Breast epithelium (tissue), 3 donors: ENCODE measurements at regions not wholly inside any gene's neighbourhood (a gene's known extent, or its start where the extent isn't known, plus 50 kb on each side); places are given as distances from the start of the nearest gene placed in this dataset.
"Not testable (repeated sequence)": the region's sequence is repeated elsewhere in the genome, so short reads cannot be mapped to it uniquely, and the experiment has no call there.

ENCODE experiments used
- CTCF ChIP-seq, 3 donors: fragments of 450-650 bp; IDR thresholded peaks; one replicate each; pipeline ENCODE4 v1.5.1; 2016 to 2017; ENCODE audit warnings: antibody characterized with exemption in 3 of 3, mild to moderate bottlenecking in 3 of 3, moderate library complexity in 3 of 3
- POLR2A ChIP-seq: fragments of 450-650 bp; IDR thresholded peaks from one replicate; pipeline ENCODE4 v1.6.1; 2016; ENCODE audit warnings: antibody characterized with exemption, mild to moderate bottlenecking, moderate library complexity

- TF ChIP-seq CTCF (IDR thresholded peaks at IDR 0.05); POLR2A: not testable (repeated sequence)
Measured at GRCh38 chr2:63739180-63739579, 102.5 kb upstream of the UGP2 start.
